MM.1S (cell line): ENCODE measurements at regions not wholly inside any gene's neighbourhood (a gene's known extent, or its start where the extent isn't known, plus 50 kb on each side); places are given as distances from the start of the nearest gene placed in this dataset.

Experiments used
- EZH2 ChIP-seq: fragments of 300-600 bp; sonication (generic); optimal IDR thresholded peaks from 2 replicates; pipeline ENCODE3; 2017; ENCODE audit warnings: low read depth, mild to moderate bottlenecking, antibody characterized with exemption, low read length, mixed read lengths
- TF ChIP-seq, protein P1 (sequence below): fragments of 300-600 bp; sonication (generic); IDR thresholded peaks from 2 replicates; pipeline ENCODE4 v1.5.1; 2016; ENCODE audit warnings: antibody characterized with exemption, low read length, mixed read lengths

DNA sequence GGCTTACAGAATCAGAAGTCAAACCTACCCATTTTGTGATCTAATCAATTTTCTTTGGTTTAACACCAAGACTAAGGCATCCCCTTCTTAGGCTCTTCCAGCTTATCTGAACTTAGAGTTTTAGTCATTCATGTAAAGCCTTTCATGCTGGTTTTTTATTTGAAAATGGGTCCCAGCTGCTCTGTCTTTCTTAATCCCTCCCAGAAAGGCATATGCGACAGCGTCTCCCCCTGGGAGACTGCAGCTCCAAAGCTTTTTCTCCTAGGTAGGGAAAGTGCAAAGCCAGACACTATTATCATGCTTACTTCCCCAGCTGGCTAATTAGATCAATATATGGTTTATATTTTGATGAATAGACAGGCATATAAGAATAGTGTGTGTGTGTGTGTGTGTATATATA is 96.6 kb upstream of the E2F7 start:
- TF ChIP-seq, protein P1, sequence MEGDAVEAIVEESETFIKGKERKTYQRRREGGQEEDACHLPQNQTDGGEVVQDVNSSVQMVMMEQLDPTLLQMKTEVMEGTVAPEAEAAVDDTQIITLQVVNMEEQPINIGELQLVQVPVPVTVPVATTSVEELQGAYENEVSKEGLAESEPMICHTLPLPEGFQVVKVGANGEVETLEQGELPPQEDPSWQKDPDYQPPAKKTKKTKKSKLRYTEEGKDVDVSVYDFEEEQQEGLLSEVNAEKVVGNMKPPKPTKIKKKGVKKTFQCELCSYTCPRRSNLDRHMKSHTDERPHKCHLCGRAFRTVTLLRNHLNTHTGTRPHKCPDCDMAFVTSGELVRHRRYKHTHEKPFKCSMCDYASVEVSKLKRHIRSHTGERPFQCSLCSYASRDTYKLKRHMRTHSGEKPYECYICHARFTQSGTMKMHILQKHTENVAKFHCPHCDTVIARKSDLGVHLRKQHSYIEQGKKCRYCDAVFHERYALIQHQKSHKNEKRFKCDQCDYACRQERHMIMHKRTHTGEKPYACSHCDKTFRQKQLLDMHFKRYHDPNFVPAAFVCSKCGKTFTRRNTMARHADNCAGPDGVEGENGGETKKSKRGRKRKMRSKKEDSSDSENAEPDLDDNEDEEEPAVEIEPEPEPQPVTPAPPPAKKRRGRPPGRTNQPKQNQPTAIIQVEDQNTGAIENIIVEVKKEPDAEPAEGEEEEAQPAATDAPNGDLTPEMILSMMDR: no peak
- TF ChIP-seq EZH2: no peak
